GM18868 (cell line): ENCODE measurements at regions not wholly inside any gene's neighbourhood (a gene's known extent, or its start where the extent isn't known, plus 50 kb on each side); places are given as distances from the start of the nearest gene placed in this dataset.

Experiments used
- ATAC-seq: cut with Tn5 transposase; IDR thresholded peaks from one replicate; pipeline ENCODE4 v1.9.1; 2021; ENCODE audit warnings: mild to moderate bottlenecking, moderate library complexity; ENCODE audit not compliant: unreplicated experiment

- no peak for ATAC-seq
Measured at GRCh38 chr13:51518827-51519226, 65.4 kb upstream of the WDFY2 start.

DNA sequence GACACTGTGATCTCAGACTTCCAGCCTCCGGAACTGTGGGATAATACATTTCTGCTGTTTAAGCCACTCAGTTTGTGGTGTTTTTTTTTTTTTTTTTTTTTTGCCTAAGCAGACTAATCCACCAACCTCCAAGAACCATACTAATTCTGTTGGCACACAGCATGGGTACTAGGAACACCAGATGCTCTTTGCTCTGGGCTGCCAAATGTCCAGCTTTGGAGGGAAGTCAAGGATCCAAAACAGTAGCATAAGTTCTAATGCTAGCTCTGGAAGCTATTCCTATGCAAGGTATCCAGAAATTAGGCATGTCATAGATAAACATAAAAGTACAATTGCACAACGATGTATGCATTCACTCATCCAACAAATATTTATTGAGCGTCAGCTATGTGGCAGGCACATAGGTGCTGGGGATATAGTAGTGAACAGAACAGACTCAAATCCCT lies 64.5 kb upstream of the WDFY2 start:
- no peak for ATAC-seq

GRCh38 chr13:51520524-51520923 lies 63.7 kb upstream of the WDFY2 start:
- ATAC-seq: no peak

GRCh38 chr13:51523082-51523518 lies 61.2 kb upstream of the WDFY2 start:
- ATAC-seq: no peak

DNA sequence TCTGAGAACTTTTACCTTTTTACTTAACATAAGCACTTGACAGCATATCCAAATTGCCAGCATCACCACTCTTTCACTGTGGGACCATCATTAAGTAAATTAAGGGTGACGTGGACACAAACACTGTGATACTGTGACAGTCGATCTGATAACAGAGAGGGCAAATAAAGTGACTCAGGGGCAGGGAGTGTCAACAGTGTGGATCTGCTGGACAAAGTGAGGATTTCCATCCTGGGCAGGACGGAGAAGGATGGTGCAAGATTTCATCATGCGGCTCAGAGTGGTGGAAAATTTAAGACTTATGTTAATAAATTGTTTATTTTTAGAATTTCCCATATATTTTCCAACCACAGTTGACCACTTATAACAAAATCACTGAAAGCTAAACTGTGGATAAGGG lies 60.0 kb upstream of the WDFY2 start:
- ATAC-seq: no peak

DNA sequence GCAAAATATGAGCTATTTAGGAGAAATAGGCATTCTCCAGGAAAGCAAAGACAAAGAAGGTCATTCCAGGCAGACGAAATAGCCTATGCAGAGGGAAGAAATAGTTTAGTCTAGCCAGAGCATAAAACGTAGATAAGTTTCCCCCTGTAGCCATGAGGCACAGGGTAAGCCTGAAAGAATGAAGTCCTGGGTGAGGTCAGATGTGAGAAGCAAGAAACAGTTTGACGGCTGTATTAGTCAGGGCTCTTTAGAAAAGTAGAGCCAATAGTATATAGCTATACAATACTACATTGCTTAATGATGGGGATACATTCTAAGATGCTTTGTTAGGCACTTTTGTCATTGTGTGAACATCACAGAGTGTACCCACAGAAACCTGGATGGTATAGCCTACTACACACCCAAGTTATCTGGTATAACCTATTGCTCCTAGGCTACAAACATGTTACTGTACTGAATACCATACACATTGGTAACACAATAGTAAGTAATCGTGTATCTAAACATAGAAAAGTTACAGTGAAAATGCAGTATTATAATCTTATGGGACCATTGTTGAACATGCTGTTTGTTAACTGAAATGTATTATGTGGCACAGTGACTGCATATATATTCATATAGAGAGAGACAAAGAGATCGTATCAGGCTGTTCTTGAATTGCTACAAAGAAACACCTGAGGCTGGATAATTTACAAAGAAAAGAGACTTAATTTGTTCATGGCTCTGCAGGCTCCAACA lies 59.3 kb upstream of the WDFY2 start:
- ATAC-seq: no peak

- no peak for ATAC-seq
Measured at GRCh38 chr13:51525567-51526167, 58.6 kb upstream of the WDFY2 start.

DNA sequence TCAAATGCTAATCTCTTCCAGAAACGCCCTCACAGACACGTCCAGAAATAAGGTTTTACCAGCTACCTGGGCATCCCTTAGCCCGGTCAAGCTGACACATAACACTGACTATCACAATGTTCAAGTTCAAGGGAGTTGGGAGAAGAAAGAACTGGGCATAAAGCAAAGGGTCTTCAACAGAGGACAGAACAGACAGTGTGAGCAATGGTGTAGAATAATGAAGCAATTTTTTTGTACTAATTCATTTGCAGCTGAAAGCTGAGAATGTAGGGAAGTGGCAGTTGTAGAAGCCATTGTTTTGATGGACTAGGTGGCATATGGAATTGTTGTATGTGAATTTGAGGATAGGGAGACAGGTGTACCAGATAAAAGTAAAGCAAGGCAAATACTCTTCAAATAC lies 58.1 kb upstream of the WDFY2 start:
- ATAC-seq: no peak

DNA sequence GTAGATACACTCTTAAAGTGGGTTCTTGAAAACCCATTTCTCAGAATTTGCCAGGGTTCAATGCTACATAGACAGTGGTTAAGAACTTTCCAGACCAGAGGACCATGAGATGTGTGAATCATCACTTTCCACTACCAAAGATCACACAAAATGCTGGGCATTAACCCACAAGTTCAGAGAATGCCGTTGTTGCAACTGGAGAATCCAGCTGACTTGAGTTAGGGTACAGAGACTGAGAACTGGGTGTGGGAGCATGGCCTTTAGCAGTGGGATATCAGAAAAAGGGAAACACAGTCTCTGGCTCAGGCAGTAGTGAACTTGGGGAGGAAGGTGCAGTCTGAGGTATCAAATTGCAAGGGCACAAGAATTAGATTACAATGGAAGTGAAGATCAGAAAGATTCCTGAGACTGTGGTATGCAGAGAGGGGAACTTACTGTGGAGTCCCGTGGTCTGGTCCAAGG lies 51.5 kb upstream of the WDFY2 start:
- no peak for ATAC-seq

GRCh38 chr13:51534041-51534817 lies 50.0 kb upstream of the WDFY2 start:
- peak; percentile 68 for ATAC-seq
